ENCODE measurements at regions not wholly inside any gene's neighbourhood (a gene's known extent, or its start where the extent isn't known, plus 50 kb on each side); places are given as distances from the start of the nearest gene placed in this dataset.

GRCh38 chr22:49450498-49450897 is 377.2 kb downstream of the BRD1 start:
- H3K27ac ChIP-seq: no peak overlapping the region
- H3F3A ChIP-seq (ENCODE audit: insufficient read depth): no peaks in the 10 kb centered on the region
- DNase-seq: no peak
- no peaks in the 10 kb centered on the region for H3K27me3 ChIP-seq (replicated peaks; ENCODE audit: insufficient read depth)
- H3K36me3 ChIP-seq (ENCODE audit: low read depth): no peaks in the 10 kb centered on the region
- no peak overlapping the region for H3K4me3 ChIP-seq
- H4K20me1 ChIP-seq (ENCODE audit: insufficient read depth): no peaks in the 10 kb centered on the region
- no peak for TF ChIP-seq EZH2 (IDR thresholded peaks at IDR 0.05; ENCODE audit: insufficient read depth, poor library complexity, severe bottlenecking)
- no peak for TF ChIP-seq EZH2phosphoT487 (IDR thresholded peaks at IDR 0.05; ENCODE audit: insufficient read depth, low read depth)
- no peaks in the 10 kb centered on the region for H3K9me2 ChIP-seq (ENCODE audit: insufficient read depth)
- in situ Hi-C loops (cut with MboI): no loop called here
- H3K4me1 ChIP-seq (ENCODE audit: insufficient read depth): no peaks in the 10 kb centered on the region
- H2AFZ ChIP-seq: no peak overlapping the region
- H3K9ac ChIP-seq: no peak overlapping the region
- no peak overlapping the region for H3K4me2 ChIP-seq (ENCODE audit: unreplicated experiment)
- WGBS, 2 experiments (ENCODE audit: low coverage in 1 of 2, low lambda C conversion rate in 2 of 2, missing lambda C conversion rate in 2 of 2): 11 to 12% methylated on average over 9 of the region's 9 CpGs
- H3K79me2 ChIP-seq (ENCODE audit: insufficient read depth): no peaks in the 10 kb centered on the region
- H3K9me3 ChIP-seq (ENCODE audit: low read depth): no peaks in the 10 kb centered on the region

GRCh38 chr22:49449811-49450446 is 377.7 kb downstream of the BRD1 start:
- Histone ChIP-seq H3K79me2 (ENCODE audit: insufficient read depth) (no peaks in the 10 kb centered on the region), H3K9ac (no peak overlapping the region), H3K27ac (no peak overlapping the region), H3K4me2 (ENCODE audit: unreplicated experiment) (no peak overlapping the region), H4K20me1 (ENCODE audit: insufficient read depth) (no peaks in the 10 kb centered on the region), H3K9me3 (ENCODE audit: low read depth) (no peaks in the 10 kb centered on the region), H3K36me3 (ENCODE audit: low read depth) (no peaks in the 10 kb centered on the region), H3K4me1 (ENCODE audit: insufficient read depth) (no peaks in the 10 kb centered on the region), H3F3A (ENCODE audit: insufficient read depth) (no peaks in the 10 kb centered on the region), H3K4me3 (no peak overlapping the region), H3K27me3 (replicated peaks; ENCODE audit: insufficient read depth) (no peaks in the 10 kb centered on the region), H3K9me2 (ENCODE audit: insufficient read depth) (no peaks in the 10 kb centered on the region), H2AFZ (no peak overlapping the region)
- in situ Hi-C loops (cut with MboI): no loop called here
- no peak for TF ChIP-seq EZH2 (IDR thresholded peaks at IDR 0.05; ENCODE audit: insufficient read depth, poor library complexity, severe bottlenecking)
- TF ChIP-seq EZH2phosphoT487 (IDR thresholded peaks at IDR 0.05; ENCODE audit: insufficient read depth, low read depth): no peak
- no peak for DNase-seq
- WGBS, 2 experiments (ENCODE audit: low coverage in 1 of 2, low lambda C conversion rate in 2 of 2, missing lambda C conversion rate in 2 of 2): 5 to 9% methylated on average over 26 to 37 of the region's 38 CpGs

- in situ Hi-C loops (cut with MboI): no loop called here
- no peak overlapping the region for H3K9ac ChIP-seq
- TF ChIP-seq EZH2 (IDR thresholded peaks at IDR 0.05; ENCODE audit: insufficient read depth, poor library complexity, severe bottlenecking): no peak
- TF ChIP-seq EZH2phosphoT487 (IDR thresholded peaks at IDR 0.05; ENCODE audit: insufficient read depth, low read depth): no peak
- H3K4me3 ChIP-seq: no peak overlapping the region
- no peak for DNase-seq
- H3K27me3 ChIP-seq (replicated peaks; ENCODE audit: insufficient read depth): no peaks in the 10 kb centered on the region
- 32 to 42% methylated on average over 16 of the region's 16 CpGs for WGBS, 2 experiments (ENCODE audit: low coverage in 1 of 2, low lambda C conversion rate in 2 of 2, missing lambda C conversion rate in 2 of 2)
- no peaks in the 10 kb centered on the region for H3K4me1 ChIP-seq (ENCODE audit: insufficient read depth)
- H3K27ac ChIP-seq: no peak overlapping the region
- no peak overlapping the region for H2AFZ ChIP-seq
- H3K4me2 ChIP-seq (ENCODE audit: unreplicated experiment): no peak overlapping the region
- H4K20me1 ChIP-seq (ENCODE audit: insufficient read depth): no peaks in the 10 kb centered on the region
- H3F3A ChIP-seq (ENCODE audit: insufficient read depth): no peaks in the 10 kb centered on the region
- no peaks in the 10 kb centered on the region for H3K9me3 ChIP-seq (ENCODE audit: low read depth)
- H3K9me2 ChIP-seq (ENCODE audit: insufficient read depth): no peaks in the 10 kb centered on the region
- no peaks in the 10 kb centered on the region for H3K79me2 ChIP-seq (ENCODE audit: insufficient read depth)
- no peaks in the 10 kb centered on the region for H3K36me3 ChIP-seq (ENCODE audit: low read depth)
Observed at GRCh38 chr22:49449377-49449776, 378.3 kb downstream of the BRD1 start.

- in situ Hi-C loops (cut with MboI): no loop called here
- H3K4me3 ChIP-seq: no peak overlapping the region
- WGBS, 2 experiments (ENCODE audit: low coverage in 1 of 2, low lambda C conversion rate in 2 of 2, missing lambda C conversion rate in 2 of 2): 44 to 45% methylated on average over 14 of the region's 14 CpGs
- no peaks in the 10 kb centered on the region for H3K9me2 ChIP-seq (ENCODE audit: insufficient read depth)
- no peaks in the 10 kb centered on the region for H4K20me1 ChIP-seq (ENCODE audit: insufficient read depth)
- H3K4me1 ChIP-seq (ENCODE audit: insufficient read depth): no peaks in the 10 kb centered on the region
- TF ChIP-seq EZH2phosphoT487 (IDR thresholded peaks at IDR 0.05; ENCODE audit: insufficient read depth, low read depth) (no peak), EZH2 (IDR thresholded peaks at IDR 0.05; ENCODE audit: insufficient read depth, poor library complexity, severe bottlenecking) (no peak)
- no peak overlapping the region for H3K4me2 ChIP-seq (ENCODE audit: unreplicated experiment)
- no peak overlapping the region for H3K27ac ChIP-seq
- H3K79me2 ChIP-seq (ENCODE audit: insufficient read depth): no peaks in the 10 kb centered on the region
- H2AFZ ChIP-seq: no peak overlapping the region
- no peak for DNase-seq
- no peaks in the 10 kb centered on the region for H3F3A ChIP-seq (ENCODE audit: insufficient read depth)
- H3K36me3 ChIP-seq (ENCODE audit: low read depth): no peaks in the 10 kb centered on the region
- no peak overlapping the region for H3K9ac ChIP-seq
- no peaks in the 10 kb centered on the region for H3K9me3 ChIP-seq (ENCODE audit: low read depth)
- H3K27me3 ChIP-seq (replicated peaks; ENCODE audit: insufficient read depth): no peaks in the 10 kb centered on the region
Observed at GRCh38 chr22:49448526-49448925, 379.1 kb downstream of the BRD1 start.

GRCh38 chr22:49447837-49448236 is 379.8 kb downstream of the BRD1 start:
- H3K9ac ChIP-seq: no peak overlapping the region
- H3K79me2 ChIP-seq (ENCODE audit: insufficient read depth): no peaks in the 10 kb centered on the region
- 37 to 41% methylated on average over 10 to 13 of the region's 13 CpGs for WGBS, 2 experiments (ENCODE audit: low coverage in 1 of 2, low lambda C conversion rate in 2 of 2, missing lambda C conversion rate in 2 of 2)
- H3K36me3 ChIP-seq (ENCODE audit: low read depth): no peaks in the 10 kb centered on the region
- H3K4me2 ChIP-seq (ENCODE audit: unreplicated experiment): no peak overlapping the region
- no peaks in the 10 kb centered on the region for H3K9me2 ChIP-seq (ENCODE audit: insufficient read depth)
- H3F3A ChIP-seq (ENCODE audit: insufficient read depth): no peaks in the 10 kb centered on the region
- TF ChIP-seq EZH2phosphoT487 (IDR thresholded peaks at IDR 0.05; ENCODE audit: insufficient read depth, low read depth): no peak
- no peaks in the 10 kb centered on the region for H3K27me3 ChIP-seq (replicated peaks; ENCODE audit: insufficient read depth)
- no peak overlapping the region for H3K27ac ChIP-seq
- no peaks in the 10 kb centered on the region for H3K9me3 ChIP-seq (ENCODE audit: low read depth)
- no peak for DNase-seq
- in situ Hi-C loops (cut with MboI): no loop called here
- no peak overlapping the region for H2AFZ ChIP-seq
- no peaks in the 10 kb centered on the region for H3K4me1 ChIP-seq (ENCODE audit: insufficient read depth)
- H3K4me3 ChIP-seq: no peak overlapping the region
- H4K20me1 ChIP-seq (ENCODE audit: insufficient read depth): no peaks in the 10 kb centered on the region
